ENCODE measurements at regions not wholly inside any gene's neighbourhood (a gene's known extent, or its start where the extent isn't known, plus 50 kb on each side); places are given as distances from the start of the nearest gene placed in this dataset.
A peak's percentile ranks its signal among the peaks of the same experiment; 100 is the strongest.
"Not testable (repeated sequence)": the region's sequence is repeated elsewhere in the genome, so short reads cannot be mapped to it uniquely, and the experiment has no call there.

- TF ChIP-seq, protein P1, sequence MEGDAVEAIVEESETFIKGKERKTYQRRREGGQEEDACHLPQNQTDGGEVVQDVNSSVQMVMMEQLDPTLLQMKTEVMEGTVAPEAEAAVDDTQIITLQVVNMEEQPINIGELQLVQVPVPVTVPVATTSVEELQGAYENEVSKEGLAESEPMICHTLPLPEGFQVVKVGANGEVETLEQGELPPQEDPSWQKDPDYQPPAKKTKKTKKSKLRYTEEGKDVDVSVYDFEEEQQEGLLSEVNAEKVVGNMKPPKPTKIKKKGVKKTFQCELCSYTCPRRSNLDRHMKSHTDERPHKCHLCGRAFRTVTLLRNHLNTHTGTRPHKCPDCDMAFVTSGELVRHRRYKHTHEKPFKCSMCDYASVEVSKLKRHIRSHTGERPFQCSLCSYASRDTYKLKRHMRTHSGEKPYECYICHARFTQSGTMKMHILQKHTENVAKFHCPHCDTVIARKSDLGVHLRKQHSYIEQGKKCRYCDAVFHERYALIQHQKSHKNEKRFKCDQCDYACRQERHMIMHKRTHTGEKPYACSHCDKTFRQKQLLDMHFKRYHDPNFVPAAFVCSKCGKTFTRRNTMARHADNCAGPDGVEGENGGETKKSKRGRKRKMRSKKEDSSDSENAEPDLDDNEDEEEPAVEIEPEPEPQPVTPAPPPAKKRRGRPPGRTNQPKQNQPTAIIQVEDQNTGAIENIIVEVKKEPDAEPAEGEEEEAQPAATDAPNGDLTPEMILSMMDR (conservative IDR thresholded peaks at IDR 0.05): no peak
- no peak overlapping the region for H3K27ac ChIP-seq
Observed at GRCh38 chr18:72973841-72974240, 106.1 kb upstream of the NETO1 start.

- peak overlapping the region; percentile 98 for H3K27ac ChIP-seq
- TF ChIP-seq, protein P1 (conservative IDR thresholded peaks at IDR 0.05): no peak
Observed at GRCh38 chr18:72965616-72966015, 97.8 kb upstream of the NETO1 start.

DNA sequence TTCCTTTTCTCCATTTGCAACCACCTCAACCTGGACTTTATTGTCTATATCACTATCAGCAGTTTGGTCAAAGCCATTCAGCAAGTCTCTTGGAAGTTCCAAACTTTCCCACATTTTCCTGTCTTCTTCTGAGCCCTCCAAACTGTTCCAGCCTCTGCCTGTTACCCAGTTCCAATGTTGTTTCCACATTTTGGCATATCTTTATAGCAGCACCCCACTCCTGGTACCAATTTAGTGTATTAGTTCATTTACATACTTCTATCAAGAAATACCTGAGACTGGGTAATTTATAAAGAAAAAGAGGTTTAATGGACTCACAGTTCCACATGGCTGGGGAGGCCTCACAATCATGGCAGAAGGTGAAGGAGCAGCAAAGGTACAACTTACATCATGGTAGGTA is 90.4 kb upstream of the NETO1 start:
- H3K27ac ChIP-seq: not testable (repeated sequence)

- TF ChIP-seq, protein P1 (conservative IDR thresholded peaks at IDR 0.05): no peak
Observed at GRCh38 chr18:72948439-72948838, 80.7 kb upstream of the NETO1 start.

GRCh38 chr18:72942766-72943165 is 75.0 kb upstream of the NETO1 start:
- H3K27ac ChIP-seq: no peak overlapping the region
- TF ChIP-seq, protein P1 (conservative IDR thresholded peaks at IDR 0.05): no peak

More at GRCh38 chr18:72948439-72948838, 80.7 kb upstream of the NETO1 start:
- H3K27ac ChIP-seq: no peak overlapping the region

DNA sequence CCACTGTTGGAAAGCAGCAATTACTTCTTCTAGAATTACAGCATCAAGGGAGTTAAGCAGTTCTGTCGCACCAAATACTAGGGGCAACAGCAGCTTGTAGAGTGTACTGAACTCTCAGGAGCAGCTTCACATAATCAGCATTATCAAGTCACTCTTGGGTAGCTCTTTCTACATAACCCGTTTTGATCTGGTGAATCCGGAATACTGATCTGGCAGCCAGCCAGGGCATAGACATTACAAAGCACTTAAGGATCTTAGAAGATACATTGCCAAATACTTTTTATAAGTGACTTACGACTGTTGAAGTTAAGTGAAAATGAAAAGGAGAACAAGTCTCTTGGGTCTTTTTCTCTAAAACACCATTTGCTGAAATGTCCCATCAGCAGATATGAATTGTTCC is 73.2 kb upstream of the NETO1 start:
- TF ChIP-seq, protein P1 (conservative IDR thresholded peaks at IDR 0.05): no peak
- H3K27ac ChIP-seq: 0 out of 2 replicates have a peak overlapping the region, but pooled peaks have one; percentile 4

DNA sequence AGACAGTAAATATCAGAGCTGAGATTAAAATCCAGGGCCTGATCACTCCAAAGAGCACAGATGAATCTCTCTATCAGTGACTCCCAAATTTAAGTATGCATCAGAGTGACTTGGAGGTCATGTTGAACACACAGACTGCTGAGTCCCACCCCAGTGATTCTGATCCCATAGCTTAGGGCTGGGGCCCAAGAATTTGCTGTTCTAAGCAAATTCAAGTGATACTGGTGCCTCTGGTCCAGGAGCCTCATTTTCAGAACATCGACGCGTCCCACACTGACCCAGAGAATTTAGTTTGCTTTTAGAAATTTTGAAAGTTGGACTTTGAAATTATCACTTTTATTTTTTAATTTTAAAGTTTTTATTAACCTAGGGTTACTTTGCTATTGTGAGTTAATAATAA is 72.7 kb upstream of the NETO1 start:
- H3K27ac ChIP-seq: 0 out of 2 replicates have a peak overlapping the region, but pooled peaks have one; percentile 4
- TF ChIP-seq, protein P1 (conservative IDR thresholded peaks at IDR 0.05): no peak

DNA sequence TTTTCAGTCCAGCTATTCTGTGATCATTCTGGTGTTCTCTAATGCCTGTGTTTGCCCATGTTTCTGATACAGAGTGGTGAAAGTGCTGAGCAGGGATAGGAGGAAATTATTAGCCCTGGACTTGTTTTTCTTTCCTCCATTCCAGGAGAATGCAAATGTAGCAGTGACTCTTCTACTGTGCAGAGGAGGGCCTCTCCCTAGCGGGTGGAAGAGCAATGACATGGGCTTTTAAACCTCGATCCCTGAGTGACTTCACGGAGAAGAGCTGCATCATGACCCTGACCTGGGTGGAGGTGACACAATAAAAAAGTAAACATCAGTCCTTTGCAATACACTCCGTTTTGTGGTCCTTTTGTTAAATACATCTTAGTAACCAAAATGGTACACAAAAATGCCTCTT is 68.0 kb upstream of the NETO1 start:
- no peak overlapping the region for H3K27ac ChIP-seq
- TF ChIP-seq, protein P1 (conservative IDR thresholded peaks at IDR 0.05): no peak
